ENCODE measurements at regions not wholly inside any gene's neighbourhood (a gene's known extent, or its start where the extent isn't known, plus 50 kb on each side); places are given as distances from the start of the nearest gene placed in this dataset.

DNA sequence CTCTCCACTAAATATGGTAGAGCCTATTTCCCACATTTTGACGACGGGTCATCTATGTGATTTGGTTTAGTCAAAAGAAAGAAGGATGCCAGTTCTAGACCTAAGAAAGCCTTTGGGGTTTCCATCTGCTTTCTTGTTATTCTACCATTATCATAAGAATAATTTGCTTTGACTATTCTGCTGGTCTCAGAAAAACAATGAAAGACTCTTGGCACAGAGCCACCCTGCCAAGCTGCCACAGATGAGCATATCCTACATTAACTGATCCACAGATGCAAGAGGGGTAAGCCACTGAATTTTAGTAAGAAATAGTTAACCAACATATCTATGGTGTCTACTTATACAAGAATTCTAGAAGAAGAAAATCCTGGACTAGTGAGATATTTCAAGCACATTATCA is 158.6 kb upstream of the MAGI2 start:
- no peak for TF ChIP-seq POLR2AphosphoS5 (IDR thresholded peaks at IDR 0.05; ENCODE audit: borderline replicate concordance, low read depth, low read length)
- no peak for TF ChIP-seq EZH2 (IDR thresholded peaks at IDR 0.05)
